GM12874 (cell line): ENCODE measurements at regions not wholly inside any gene's neighbourhood (a gene's known extent, or its start where the extent isn't known, plus 50 kb on each side); places are given as distances from the start of the nearest gene placed in this dataset.

Experiments used
- CTCF ChIP-seq: IDR thresholded peaks from 2 replicates; pipeline ENCODE4 v1.5.1; 2011; ENCODE audit warnings: low read depth, mild to moderate bottlenecking, control low read depth, low read length, moderate library complexity; ENCODE audit not compliant: insufficient read depth

- TF ChIP-seq CTCF, result no peak
Measured at GRCh38 chr4:147428583-147428982, 52.3 kb upstream of the EDNRA start.

- TF ChIP-seq CTCF, result no peak
Measured at GRCh38 chr4:147430111-147430510, 50.8 kb upstream of the EDNRA start.
